ENCODE measurements at regions not wholly inside any gene's neighbourhood (a gene's known extent, or its start where the extent isn't known, plus 50 kb on each side); places are given as distances from the start of the nearest gene placed in this dataset.

- TF ChIP-seq, protein P1, sequence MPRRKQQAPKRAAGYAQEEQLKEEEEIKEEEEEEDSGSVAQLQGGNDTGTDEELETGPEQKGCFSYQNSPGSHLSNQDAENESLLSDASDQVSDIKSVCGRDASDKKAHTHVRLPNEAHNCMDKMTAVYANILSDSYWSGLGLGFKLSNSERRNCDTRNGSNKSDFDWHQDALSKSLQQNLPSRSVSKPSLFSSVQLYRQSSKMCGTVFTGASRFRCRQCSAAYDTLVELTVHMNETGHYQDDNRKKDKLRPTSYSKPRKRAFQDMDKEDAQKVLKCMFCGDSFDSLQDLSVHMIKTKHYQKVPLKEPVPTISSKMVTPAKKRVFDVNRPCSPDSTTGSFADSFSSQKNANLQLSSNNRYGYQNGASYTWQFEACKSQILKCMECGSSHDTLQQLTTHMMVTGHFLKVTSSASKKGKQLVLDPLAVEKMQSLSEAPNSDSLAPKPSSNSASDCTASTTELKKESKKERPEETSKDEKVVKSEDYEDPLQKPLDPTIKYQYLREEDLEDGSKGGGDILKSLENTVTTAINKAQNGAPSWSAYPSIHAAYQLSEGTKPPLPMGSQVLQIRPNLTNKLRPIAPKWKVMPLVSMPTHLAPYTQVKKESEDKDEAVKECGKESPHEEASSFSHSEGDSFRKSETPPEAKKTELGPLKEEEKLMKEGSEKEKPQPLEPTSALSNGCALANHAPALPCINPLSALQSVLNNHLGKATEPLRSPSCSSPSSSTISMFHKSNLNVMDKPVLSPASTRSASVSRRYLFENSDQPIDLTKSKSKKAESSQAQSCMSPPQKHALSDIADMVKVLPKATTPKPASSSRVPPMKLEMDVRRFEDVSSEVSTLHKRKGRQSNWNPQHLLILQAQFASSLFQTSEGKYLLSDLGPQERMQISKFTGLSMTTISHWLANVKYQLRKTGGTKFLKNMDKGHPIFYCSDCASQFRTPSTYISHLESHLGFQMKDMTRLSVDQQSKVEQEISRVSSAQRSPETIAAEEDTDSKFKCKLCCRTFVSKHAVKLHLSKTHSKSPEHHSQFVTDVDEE (CRISPR knock-in tag; IDR thresholded peaks at IDR 0.05): no peak
- no peak for TF ChIP-seq OSR1 (CRISPR knock-in tag; IDR thresholded peaks at IDR 0.05)
- TF ChIP-seq TOX (CRISPR knock-in tag; IDR thresholded peaks at IDR 0.05; ENCODE audit: borderline replicate concordance): no peak; the same call in 1 of the 2 replicates
- TF ChIP-seq, protein P2, sequence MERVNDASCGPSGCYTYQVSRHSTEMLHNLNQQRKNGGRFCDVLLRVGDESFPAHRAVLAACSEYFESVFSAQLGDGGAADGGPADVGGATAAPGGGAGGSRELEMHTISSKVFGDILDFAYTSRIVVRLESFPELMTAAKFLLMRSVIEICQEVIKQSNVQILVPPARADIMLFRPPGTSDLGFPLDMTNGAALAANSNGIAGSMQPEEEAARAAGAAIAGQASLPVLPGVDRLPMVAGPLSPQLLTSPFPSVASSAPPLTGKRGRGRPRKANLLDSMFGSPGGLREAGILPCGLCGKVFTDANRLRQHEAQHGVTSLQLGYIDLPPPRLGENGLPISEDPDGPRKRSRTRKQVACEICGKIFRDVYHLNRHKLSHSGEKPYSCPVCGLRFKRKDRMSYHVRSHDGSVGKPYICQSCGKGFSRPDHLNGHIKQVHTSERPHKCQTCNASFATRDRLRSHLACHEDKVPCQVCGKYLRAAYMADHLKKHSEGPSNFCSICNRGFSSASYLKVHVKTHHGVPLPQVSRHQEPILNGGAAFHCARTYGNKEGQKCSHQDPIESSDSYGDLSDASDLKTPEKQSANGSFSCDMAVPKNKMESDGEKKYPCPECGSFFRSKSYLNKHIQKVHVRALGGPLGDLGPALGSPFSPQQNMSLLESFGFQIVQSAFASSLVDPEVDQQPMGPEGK (CRISPR knock-in tag; IDR thresholded peaks at IDR 0.05; ENCODE audit: borderline replicate concordance): no peak; the same call in 1 of the 2 replicates
- no peak for TF ChIP-seq ZFP3 (CRISPR knock-in tag; IDR thresholded peaks at IDR 0.05)
- TF ChIP-seq RARB (CRISPR knock-in tag; IDR thresholded peaks at IDR 0.05): no peak
- no peak for TF ChIP-seq PPARA (CRISPR knock-in tag; IDR thresholded peaks at IDR 0.05; ENCODE audit: borderline replicate concordance)
- no peak for TF ChIP-seq ZFP30 (CRISPR knock-in tag; IDR thresholded peaks at IDR 0.05)
Observed at GRCh38 chr20:11549172-11550103, 368.3 kb upstream of the BTBD3 start.
